Heart left ventricle (tissue), 13 donors: ENCODE measurements at regions not wholly inside any gene's neighbourhood (a gene's known extent, or its start where the extent isn't known, plus 50 kb on each side); places are given as distances from the start of the nearest gene placed in this dataset.

Experiments
- POLR2A ChIP-seq, 2 donors: fragments of 450-650 bp; IDR thresholded peaks; one replicate each; pipeline ENCODE4 v1.6.1; 2017; ENCODE audit warnings: antibody characterized with exemption in 2 of 2, mild to moderate bottlenecking in 2 of 2, moderate library complexity in 2 of 2
- TF ChIP-seq, protein P1 (sequence below), 12 donors: fragments of 200-600 bp; sonication (generic) in 4 of 12; IDR thresholded peaks; one replicate each; pipeline versions ENCODE4 v1.5.0 to v1.8.0; 2018 to 2022; ENCODE audit warnings: antibody characterized with exemption in 12 of 12, mild to moderate bottlenecking in 5 of 12
- donor health status: ischemic (EF 13 %, LVEDD 7.1; RV severe dilation, severe dysfunction).
- donor health status: DM: no; HTN: yes; CAD: no.
- donor health status: DM: no; HTN: no; CAD: no.
- donor health status: ischemic (EF 25% LVEDD 6.9; RV normal size, moderate dysfunction).
- donor health status: ischemic (EF 25% LVEDD 5.7; RV mildly dilated, moderate dysfunction).
- donor health status: ischemic (EF 35%, LVEDD 5.7; RV mildly dilated, moderate dysfunction).
- donor health status: nonischemic (EF 11% LVEDD 7.7; RV severe dilation, severe dysfunction).
- donor health status: DM: yes; HTN: yes; CAD: no.
- donor health status: PGD.
- donor health status: ischemic (EF 29% LVEDD 5.4; RV normal size, mild dysfunction).
- donor health status: nonischemic (EF 23%, LVEDD 6.1; RV moderate dilation, normal function).

DNA sequence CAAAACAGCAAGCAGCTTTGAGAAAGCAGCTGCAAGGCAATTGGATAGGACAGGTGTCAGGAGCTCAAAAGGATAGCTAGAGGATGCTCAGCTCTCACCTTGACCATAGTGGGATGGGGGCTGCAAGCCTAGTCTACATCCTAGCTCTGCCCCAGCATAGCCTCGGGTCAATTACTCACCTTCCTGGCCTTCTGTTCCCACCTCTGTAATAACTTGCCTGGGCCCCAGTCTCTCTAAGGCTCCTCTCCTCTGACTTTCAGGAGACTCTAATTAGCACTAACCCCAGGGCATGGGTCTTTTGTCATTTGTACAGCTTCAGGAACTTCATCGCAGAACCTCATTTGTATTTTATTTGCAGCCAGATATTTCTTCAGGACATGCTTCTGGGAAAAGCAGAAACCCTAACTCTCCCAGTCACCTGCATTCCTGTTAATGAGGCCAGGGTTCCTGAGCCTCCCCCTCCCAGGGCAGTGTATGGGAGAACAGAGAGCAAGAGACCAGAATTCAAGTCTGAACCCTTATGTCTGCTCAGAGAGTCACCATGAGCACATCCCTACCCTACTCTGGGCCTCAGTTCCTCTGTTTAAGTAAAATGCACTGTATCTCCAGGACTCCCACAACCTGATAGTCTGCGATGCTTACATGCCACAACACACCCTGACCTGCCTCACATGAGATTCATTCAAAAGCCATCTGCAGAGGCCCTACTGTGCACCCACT lies 108.1 kb downstream of the MATN1 start:
- TF ChIP-seq, protein P1, sequence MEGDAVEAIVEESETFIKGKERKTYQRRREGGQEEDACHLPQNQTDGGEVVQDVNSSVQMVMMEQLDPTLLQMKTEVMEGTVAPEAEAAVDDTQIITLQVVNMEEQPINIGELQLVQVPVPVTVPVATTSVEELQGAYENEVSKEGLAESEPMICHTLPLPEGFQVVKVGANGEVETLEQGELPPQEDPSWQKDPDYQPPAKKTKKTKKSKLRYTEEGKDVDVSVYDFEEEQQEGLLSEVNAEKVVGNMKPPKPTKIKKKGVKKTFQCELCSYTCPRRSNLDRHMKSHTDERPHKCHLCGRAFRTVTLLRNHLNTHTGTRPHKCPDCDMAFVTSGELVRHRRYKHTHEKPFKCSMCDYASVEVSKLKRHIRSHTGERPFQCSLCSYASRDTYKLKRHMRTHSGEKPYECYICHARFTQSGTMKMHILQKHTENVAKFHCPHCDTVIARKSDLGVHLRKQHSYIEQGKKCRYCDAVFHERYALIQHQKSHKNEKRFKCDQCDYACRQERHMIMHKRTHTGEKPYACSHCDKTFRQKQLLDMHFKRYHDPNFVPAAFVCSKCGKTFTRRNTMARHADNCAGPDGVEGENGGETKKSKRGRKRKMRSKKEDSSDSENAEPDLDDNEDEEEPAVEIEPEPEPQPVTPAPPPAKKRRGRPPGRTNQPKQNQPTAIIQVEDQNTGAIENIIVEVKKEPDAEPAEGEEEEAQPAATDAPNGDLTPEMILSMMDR (IDR thresholded peaks at IDR 0.05) = no peak
- TF ChIP-seq POLR2A (IDR thresholded peaks at IDR 0.05) = no peak
